ENCODE measurements at regions not wholly inside any gene's neighbourhood (a gene's known extent, or its start where the extent isn't known, plus 50 kb on each side); places are given as distances from the start of the nearest gene placed in this dataset.

DNA sequence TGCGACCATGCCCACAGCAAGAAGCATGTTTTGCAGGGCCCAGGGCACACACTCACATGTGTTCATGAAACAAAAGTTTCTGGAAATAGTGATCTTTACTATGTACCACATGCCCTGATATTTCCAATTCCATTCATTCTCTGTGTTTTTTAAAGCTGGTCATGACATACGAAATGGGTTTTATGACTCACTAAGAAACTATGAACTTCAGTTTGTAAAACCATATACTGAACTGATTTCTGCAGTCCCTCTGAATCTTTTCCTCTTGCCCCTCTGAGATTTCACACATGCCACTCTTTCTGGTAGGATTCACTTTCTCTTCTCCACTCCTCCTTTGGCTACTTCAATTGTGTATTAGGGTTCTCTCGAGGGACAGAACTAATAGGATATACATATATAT lies 416.1 kb upstream of the TRPC7 start:
- no peak for ATAC-seq
- TF ChIP-seq ARNTL (CRISPR knock-in tag; IDR thresholded peaks at IDR 0.05; ENCODE audit: borderline replicate concordance, low read depth) = no peak
- no peak for TF ChIP-seq ZNF70 (CRISPR knock-in tag; IDR thresholded peaks at IDR 0.05)
- TF ChIP-seq PPARA (CRISPR knock-in tag; IDR thresholded peaks at IDR 0.05; ENCODE audit: borderline replicate concordance) = no peak
- TF ChIP-seq TOX (CRISPR knock-in tag; IDR thresholded peaks at IDR 0.05; ENCODE audit: borderline replicate concordance) = no peak
- no peak for TF ChIP-seq GLIS3 (CRISPR knock-in tag; IDR thresholded peaks at IDR 0.05)

DNA sequence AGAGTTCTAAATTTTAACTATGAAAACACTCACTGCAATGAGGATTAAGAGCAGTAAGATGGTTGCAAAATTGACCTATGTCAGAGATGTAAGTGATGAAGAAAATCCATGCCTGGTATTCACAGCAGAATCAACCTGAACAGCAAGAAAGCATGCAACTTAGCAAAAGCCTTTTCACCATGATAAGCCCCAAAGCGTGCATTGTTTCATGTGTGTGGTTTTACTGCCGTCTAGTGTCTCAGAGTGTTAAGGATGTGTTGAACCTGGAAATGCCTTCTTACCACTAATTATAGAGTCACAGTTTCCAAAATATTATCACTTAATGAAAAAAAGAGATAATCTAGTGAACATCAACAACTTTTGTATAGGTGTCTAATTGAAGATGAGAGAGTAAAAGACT lies 415.2 kb upstream of the TRPC7 start:
- TF ChIP-seq ZNF565 (CRISPR knock-in tag; conservative IDR thresholded peaks at IDR 0.05; ENCODE audit: low read depth) = no peak
- TF ChIP-seq ZFP3 (CRISPR knock-in tag; IDR thresholded peaks at IDR 0.05) = no peak
- no peak for TF ChIP-seq ARNTL (CRISPR knock-in tag; IDR thresholded peaks at IDR 0.05; ENCODE audit: borderline replicate concordance, low read depth)
- TF ChIP-seq, protein P1, sequence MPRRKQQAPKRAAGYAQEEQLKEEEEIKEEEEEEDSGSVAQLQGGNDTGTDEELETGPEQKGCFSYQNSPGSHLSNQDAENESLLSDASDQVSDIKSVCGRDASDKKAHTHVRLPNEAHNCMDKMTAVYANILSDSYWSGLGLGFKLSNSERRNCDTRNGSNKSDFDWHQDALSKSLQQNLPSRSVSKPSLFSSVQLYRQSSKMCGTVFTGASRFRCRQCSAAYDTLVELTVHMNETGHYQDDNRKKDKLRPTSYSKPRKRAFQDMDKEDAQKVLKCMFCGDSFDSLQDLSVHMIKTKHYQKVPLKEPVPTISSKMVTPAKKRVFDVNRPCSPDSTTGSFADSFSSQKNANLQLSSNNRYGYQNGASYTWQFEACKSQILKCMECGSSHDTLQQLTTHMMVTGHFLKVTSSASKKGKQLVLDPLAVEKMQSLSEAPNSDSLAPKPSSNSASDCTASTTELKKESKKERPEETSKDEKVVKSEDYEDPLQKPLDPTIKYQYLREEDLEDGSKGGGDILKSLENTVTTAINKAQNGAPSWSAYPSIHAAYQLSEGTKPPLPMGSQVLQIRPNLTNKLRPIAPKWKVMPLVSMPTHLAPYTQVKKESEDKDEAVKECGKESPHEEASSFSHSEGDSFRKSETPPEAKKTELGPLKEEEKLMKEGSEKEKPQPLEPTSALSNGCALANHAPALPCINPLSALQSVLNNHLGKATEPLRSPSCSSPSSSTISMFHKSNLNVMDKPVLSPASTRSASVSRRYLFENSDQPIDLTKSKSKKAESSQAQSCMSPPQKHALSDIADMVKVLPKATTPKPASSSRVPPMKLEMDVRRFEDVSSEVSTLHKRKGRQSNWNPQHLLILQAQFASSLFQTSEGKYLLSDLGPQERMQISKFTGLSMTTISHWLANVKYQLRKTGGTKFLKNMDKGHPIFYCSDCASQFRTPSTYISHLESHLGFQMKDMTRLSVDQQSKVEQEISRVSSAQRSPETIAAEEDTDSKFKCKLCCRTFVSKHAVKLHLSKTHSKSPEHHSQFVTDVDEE (CRISPR knock-in tag; IDR thresholded peaks at IDR 0.05) = no peak
- TF ChIP-seq TOX (CRISPR knock-in tag; IDR thresholded peaks at IDR 0.05; ENCODE audit: borderline replicate concordance) = no peak
- TF ChIP-seq RARB (CRISPR knock-in tag; IDR thresholded peaks at IDR 0.05) = no peak
- TF ChIP-seq, protein P2, sequence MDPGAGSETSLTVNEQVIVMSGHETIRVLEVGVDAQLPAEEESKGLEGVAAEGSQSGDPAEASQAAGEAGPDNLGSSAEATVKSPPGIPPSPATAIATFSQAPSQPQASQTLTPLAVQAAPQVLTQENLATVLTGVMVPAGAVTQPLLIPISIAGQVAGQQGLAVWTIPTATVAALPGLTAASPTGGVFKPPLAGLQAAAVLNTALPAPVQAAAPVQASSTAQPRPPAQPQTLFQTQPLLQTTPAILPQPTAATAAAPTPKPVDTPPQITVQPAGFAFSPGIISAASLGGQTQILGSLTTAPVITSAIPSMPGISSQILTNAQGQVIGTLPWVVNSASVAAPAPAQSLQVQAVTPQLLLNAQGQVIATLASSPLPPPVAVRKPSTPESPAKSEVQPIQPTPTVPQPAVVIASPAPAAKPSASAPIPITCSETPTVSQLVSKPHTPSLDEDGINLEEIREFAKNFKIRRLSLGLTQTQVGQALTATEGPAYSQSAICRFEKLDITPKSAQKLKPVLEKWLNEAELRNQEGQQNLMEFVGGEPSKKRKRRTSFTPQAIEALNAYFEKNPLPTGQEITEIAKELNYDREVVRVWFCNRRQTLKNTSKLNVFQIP (CRISPR knock-in tag; IDR thresholded peaks at IDR 0.05; ENCODE audit: borderline replicate concordance, low read depth) = no peak
- TF ChIP-seq, protein P3, sequence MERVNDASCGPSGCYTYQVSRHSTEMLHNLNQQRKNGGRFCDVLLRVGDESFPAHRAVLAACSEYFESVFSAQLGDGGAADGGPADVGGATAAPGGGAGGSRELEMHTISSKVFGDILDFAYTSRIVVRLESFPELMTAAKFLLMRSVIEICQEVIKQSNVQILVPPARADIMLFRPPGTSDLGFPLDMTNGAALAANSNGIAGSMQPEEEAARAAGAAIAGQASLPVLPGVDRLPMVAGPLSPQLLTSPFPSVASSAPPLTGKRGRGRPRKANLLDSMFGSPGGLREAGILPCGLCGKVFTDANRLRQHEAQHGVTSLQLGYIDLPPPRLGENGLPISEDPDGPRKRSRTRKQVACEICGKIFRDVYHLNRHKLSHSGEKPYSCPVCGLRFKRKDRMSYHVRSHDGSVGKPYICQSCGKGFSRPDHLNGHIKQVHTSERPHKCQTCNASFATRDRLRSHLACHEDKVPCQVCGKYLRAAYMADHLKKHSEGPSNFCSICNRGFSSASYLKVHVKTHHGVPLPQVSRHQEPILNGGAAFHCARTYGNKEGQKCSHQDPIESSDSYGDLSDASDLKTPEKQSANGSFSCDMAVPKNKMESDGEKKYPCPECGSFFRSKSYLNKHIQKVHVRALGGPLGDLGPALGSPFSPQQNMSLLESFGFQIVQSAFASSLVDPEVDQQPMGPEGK (CRISPR knock-in tag; IDR thresholded peaks at IDR 0.05; ENCODE audit: borderline replicate concordance) = no peak
- TF ChIP-seq CSDC2 (CRISPR knock-in tag; IDR thresholded peaks at IDR 0.05) = no peak
- no peak for TF ChIP-seq TCF4 (CRISPR knock-in tag; IDR thresholded peaks at IDR 0.05; ENCODE audit: borderline replicate concordance)
- TF ChIP-seq OSR1 (CRISPR knock-in tag; IDR thresholded peaks at IDR 0.05) = no peak
- no peak for TF ChIP-seq ESRRG (CRISPR knock-in tag; IDR thresholded peaks at IDR 0.05)
- no peak for TF ChIP-seq ZNF8 (CRISPR knock-in tag; IDR thresholded peaks at IDR 0.05)
- TF ChIP-seq SNAI2 (CRISPR knock-in tag; IDR thresholded peaks at IDR 0.05) = no peak
- no peak for TF ChIP-seq GLIS3 (CRISPR knock-in tag; IDR thresholded peaks at IDR 0.05)
- TF ChIP-seq ZFP30 (CRISPR knock-in tag; IDR thresholded peaks at IDR 0.05) = no peak
- no peak for TF ChIP-seq ISL1 (CRISPR knock-in tag; IDR thresholded peaks at IDR 0.05)
- TF ChIP-seq PPARA (CRISPR knock-in tag; IDR thresholded peaks at IDR 0.05; ENCODE audit: borderline replicate concordance) = no peak
- TF ChIP-seq, protein P4, sequence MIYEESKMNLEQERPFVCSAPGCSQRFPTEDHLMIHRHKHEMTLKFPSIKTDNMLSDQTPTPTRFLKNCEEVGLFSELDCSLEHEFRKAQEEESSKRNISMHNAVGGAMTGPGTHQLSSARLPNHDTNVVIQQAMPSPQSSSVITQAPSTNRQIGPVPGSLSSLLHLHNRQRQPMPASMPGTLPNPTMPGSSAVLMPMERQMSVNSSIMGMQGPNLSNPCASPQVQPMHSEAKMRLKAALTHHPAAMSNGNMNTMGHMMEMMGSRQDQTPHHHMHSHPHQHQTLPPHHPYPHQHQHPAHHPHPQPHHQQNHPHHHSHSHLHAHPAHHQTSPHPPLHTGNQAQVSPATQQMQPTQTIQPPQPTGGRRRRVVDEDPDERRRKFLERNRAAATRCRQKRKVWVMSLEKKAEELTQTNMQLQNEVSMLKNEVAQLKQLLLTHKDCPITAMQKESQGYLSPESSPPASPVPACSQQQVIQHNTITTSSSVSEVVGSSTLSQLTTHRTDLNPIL (CRISPR knock-in tag; IDR thresholded peaks at IDR 0.05; ENCODE audit: low read depth) = no peak
- ATAC-seq = no peak

DNA sequence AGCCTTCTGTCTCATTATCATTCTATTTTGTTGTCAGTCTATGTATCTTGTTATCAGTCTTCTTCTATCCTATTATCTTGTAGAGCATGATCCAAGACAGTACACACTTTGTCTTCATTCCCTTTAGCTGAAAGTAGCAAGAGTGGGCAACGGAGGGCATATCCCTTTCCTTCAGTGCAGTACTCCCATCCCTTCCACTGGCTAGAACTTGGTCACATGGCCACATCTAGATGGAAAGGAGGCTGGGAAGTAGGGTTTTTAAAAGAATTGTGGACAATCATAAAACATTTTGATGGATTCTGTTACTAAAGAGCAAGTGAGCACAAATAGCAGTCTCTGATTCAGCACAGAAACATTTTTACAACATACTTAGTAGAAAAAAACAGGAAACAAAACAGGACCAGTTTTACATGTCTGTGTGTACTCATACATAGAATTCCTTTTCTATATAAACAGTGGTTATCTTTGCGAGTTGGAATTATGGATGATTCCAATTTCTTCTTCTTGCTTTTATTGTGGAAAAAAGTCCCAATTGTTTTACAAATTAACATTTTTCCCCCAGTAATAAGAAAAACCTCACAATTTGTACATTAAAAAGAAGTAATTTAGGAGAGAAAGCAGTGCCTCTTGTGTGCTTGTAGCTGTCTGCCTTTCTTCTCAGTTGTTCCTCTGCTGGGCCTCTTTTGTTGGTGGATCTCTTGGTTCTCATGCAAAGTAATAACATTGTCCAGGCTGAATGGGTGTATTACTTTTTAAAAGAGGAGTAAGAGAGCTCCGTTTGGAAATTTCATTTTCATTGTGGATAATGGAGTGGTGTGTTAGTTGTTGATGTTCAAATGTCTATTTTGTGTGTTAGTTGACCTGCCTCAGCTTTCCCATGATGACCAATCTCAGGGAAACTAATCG lies 410.9 kb upstream of the TRPC7 start:
- TF ChIP-seq, protein P3 (CRISPR knock-in tag; IDR thresholded peaks at IDR 0.05; ENCODE audit: borderline replicate concordance) = no peak
- TF ChIP-seq TOX (CRISPR knock-in tag; IDR thresholded peaks at IDR 0.05; ENCODE audit: borderline replicate concordance) (no peak), ZFP3 (CRISPR knock-in tag; IDR thresholded peaks at IDR 0.05) (no peak), ZFP30 (CRISPR knock-in tag; IDR thresholded peaks at IDR 0.05) (no peak), GLIS3 (CRISPR knock-in tag; IDR thresholded peaks at IDR 0.05) (no peak), CSDC2 (CRISPR knock-in tag; IDR thresholded peaks at IDR 0.05) (no peak)
- TF ChIP-seq, protein P2 (CRISPR knock-in tag; IDR thresholded peaks at IDR 0.05; ENCODE audit: borderline replicate concordance, low read depth) = no peak
- ATAC-seq = no peak

All from SK-N-SH treated with all-trans-retinoic acid at 6 μM for 48 hours (cell line).